ENCODE measurements at regions not wholly inside any gene's neighbourhood (a gene's known extent, or its start where the extent isn't known, plus 50 kb on each side); places are given as distances from the start of the nearest gene placed in this dataset.

DNA sequence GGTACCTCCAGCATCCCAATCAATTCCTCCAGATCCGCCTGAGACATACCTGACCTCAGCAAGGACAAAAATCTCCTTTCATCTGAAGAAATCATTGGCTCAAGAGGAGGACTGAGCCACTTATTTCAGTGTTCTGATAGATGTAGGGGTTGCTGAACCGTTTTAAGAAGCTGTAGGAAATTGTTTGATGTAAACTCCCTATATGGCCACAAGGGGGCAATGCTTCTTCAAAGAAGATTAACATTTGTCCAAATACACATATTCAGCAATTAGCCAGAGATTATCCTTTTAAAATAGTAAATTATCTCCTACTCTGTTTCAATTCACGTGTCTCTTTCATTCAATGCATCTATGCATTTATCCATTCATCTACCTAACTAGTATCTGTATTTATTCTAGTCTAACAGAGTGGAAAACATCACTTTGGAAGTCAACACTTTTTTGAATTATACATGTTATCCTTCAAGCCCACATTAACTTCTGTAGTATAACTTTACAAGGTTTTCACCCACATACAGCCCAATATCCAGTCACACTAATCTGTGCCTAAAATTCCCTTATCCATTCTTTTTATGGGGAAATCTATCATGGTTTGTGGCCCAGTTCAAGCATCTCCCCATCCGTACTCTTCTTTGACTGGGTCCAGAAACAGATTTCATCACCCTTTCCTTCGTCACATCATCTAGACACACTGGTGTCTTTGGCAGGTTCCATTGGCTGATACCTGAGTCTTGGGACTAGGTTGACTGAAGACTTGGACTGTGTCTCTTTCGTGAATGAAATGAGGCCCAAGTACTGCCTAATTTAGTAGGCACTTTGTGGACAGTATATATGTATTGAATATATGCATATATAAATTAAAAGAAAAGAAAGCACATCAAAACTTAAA is 411.0 kb upstream of the OR4E1 start:
- Histone ChIP-seq H3K9me3 (no peaks in the 10 kb centered on the region), H3K4me3 (no peak overlapping the region), H3K4me1 (no peaks in the 10 kb centered on the region), H3K27ac (no peak overlapping the region), H3K36me3 (no peaks in the 10 kb centered on the region), H3K27me3 (peaks cover 10% of the 10 kb centered on the region)
- DNase-seq, result no peak
- no peak for TF ChIP-seq POLR2AphosphoS5 (IDR thresholded peaks at IDR 0.05)
- TF ChIP-seq, protein P1, sequence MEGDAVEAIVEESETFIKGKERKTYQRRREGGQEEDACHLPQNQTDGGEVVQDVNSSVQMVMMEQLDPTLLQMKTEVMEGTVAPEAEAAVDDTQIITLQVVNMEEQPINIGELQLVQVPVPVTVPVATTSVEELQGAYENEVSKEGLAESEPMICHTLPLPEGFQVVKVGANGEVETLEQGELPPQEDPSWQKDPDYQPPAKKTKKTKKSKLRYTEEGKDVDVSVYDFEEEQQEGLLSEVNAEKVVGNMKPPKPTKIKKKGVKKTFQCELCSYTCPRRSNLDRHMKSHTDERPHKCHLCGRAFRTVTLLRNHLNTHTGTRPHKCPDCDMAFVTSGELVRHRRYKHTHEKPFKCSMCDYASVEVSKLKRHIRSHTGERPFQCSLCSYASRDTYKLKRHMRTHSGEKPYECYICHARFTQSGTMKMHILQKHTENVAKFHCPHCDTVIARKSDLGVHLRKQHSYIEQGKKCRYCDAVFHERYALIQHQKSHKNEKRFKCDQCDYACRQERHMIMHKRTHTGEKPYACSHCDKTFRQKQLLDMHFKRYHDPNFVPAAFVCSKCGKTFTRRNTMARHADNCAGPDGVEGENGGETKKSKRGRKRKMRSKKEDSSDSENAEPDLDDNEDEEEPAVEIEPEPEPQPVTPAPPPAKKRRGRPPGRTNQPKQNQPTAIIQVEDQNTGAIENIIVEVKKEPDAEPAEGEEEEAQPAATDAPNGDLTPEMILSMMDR (IDR thresholded peaks at IDR 0.05), result peak; percentile 53 to 81 (median 70)
- TF ChIP-seq EP300 (IDR thresholded peaks at IDR 0.05; ENCODE audit: low read depth), result no peak
- no peak for TF ChIP-seq POLR2A (IDR thresholded peaks at IDR 0.05)
- in situ Hi-C loops (cut with MboI; ENCODE audit: low pct_ligation_motif_present in 1 of 4, low pct_unique_long_range_greater_than_20kb in 1 of 4, low sequenced_read_pairs in 3 of 4) (no loop called here), intact Hi-C loops (cut with DNase I; ENCODE audit: low total_unique reads) (no loop called here)
- WGBS, 2 donors (ENCODE audit: low coverage in 1 of 2), result 0 to 48% methylated on average over 2 to 6 of the region's 6 CpGs

DNA sequence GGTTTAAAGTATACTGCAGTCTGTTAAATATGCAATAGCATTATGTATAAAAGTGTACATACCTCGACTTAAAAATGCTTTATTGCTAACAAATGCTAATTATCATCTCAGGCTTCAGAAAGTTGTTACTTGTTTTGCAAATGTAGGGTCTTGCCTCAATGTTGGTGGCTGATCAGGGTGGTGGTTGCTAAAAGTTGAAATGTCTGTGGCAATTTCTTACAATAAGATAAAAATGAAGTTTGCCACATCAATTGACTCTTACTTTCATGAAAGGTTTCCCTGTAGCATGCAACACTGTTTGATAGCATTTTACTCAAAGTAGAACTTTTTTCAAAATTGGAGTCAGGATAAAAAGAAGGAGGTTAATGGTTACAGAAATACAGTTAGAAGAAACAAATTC is 407.7 kb upstream of the OR4E1 start:
- 11 to 12% methylated on average over 1 of the region's 1 CpG for WGBS, 2 donors (ENCODE audit: low coverage in 1 of 2)
- TF ChIP-seq EP300 (IDR thresholded peaks at IDR 0.05; ENCODE audit: low read depth) (no peak), POLR2A (IDR thresholded peaks at IDR 0.05) (no peak), POLR2AphosphoS5 (IDR thresholded peaks at IDR 0.05) (no peak)
- TF ChIP-seq, protein P1 (IDR thresholded peaks at IDR 0.05), result no peak
- Histone ChIP-seq H3K27me3 (peaks cover 10% of the 10 kb centered on the region), H3K27ac (no peak overlapping the region), H3K4me1 (no peaks in the 10 kb centered on the region), H3K9me3 (no peaks in the 10 kb centered on the region), H3K36me3 (no peaks in the 10 kb centered on the region), H3K4me3 (no peak overlapping the region)
- intact Hi-C loops (cut with DNase I; ENCODE audit: low total_unique reads), result no loop called here
- DNase-seq, result no peak
- in situ Hi-C loops (cut with MboI; ENCODE audit: low pct_ligation_motif_present in 1 of 4, low pct_unique_long_range_greater_than_20kb in 1 of 4, low sequenced_read_pairs in 3 of 4), result no loop called here

DNA sequence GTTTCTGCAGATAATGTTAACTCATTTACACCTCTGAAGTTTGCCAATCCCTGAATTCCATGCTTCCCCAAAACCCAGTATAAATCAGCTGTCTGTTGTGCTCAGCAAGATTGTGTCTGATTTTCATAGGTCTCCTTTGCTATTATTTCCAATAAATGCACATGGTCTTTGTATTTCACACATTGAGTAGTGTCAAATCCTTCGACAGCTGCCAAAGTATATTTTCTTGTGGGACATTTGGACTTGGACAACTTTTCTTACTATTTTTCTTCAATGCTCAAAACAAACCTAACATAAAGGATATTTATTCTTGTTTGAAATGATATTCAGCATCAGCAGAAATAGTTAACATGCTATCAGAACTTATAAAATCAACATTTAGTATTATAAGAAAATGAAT is 406.1 kb upstream of the OR4E1 start:
- Histone ChIP-seq H3K9me3 (no peaks in the 10 kb centered on the region), H3K36me3 (no peaks in the 10 kb centered on the region), H3K4me3 (no peak overlapping the region), H3K4me1 (no peaks in the 10 kb centered on the region), H3K27ac (no peak overlapping the region), H3K27me3 (peaks cover 10% of the 10 kb centered on the region)
- DNase-seq, result no peak
- WGBS, 2 donors (ENCODE audit: low coverage in 1 of 2), result 70 to 85% methylated on average over 1 of the region's 1 CpG
- intact Hi-C loops (cut with DNase I; ENCODE audit: low total_unique reads), result no loop called here
- in situ Hi-C loops (cut with MboI; ENCODE audit: low pct_ligation_motif_present in 1 of 4, low pct_unique_long_range_greater_than_20kb in 1 of 4, low sequenced_read_pairs in 3 of 4), result no loop called here
- TF ChIP-seq EP300 (IDR thresholded peaks at IDR 0.05; ENCODE audit: low read depth), result no peak
- no peak for TF ChIP-seq POLR2A (IDR thresholded peaks at IDR 0.05)
- TF ChIP-seq, protein P1 (IDR thresholded peaks at IDR 0.05), result no peak
- no peak for TF ChIP-seq POLR2AphosphoS5 (IDR thresholded peaks at IDR 0.05)

DNA sequence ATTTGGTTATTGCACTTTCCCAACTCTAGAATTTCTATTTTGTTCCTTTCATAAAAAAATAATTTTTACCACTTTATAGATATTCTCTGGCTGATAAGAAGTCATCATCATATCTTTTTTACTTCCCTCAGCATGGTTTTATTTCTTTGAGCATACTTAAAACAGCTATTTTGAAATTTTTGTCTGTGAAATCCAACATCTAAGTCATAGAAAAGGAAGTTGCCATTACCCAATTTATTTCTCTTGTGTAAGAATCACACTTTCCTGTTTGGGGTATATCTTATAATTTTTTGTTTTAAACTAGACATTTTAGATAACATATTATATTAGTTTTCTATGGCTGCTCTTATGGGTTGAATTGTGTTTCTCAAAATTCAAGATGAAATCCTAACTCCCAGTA is 400.2 kb upstream of the OR4E1 start:
- in situ Hi-C loops (cut with MboI; ENCODE audit: low pct_ligation_motif_present in 1 of 4, low pct_unique_long_range_greater_than_20kb in 1 of 4, low sequenced_read_pairs in 3 of 4) (no loop called here), intact Hi-C loops (cut with DNase I; ENCODE audit: low total_unique reads) (no loop called here)
- Histone ChIP-seq H3K9me3 (no peaks in the 10 kb centered on the region), H3K27me3 (no peaks in the 10 kb centered on the region), H3K4me1 (peaks cover 0 to 9% (median 0%) of the 10 kb centered on the region in 4 donors), H3K27ac (no peak overlapping the region), H3K4me3 (no peak overlapping the region), H3K36me3 (no peaks in the 10 kb centered on the region)
- TF ChIP-seq POLR2A (IDR thresholded peaks at IDR 0.05), result no peak
- no peak for TF ChIP-seq POLR2AphosphoS5 (IDR thresholded peaks at IDR 0.05)
- TF ChIP-seq, protein P1 (IDR thresholded peaks at IDR 0.05), result no peak
- no peak for TF ChIP-seq EP300 (IDR thresholded peaks at IDR 0.05; ENCODE audit: low read depth)
- DNase-seq, result no peak
